Breast epithelium (tissue), 3 donors: ENCODE measurements at regions not wholly inside any gene's neighbourhood (a gene's known extent, or its start where the extent isn't known, plus 50 kb on each side); places are given as distances from the start of the nearest gene placed in this dataset.
"Not testable (repeated sequence)": the region's sequence is repeated elsewhere in the genome, so short reads cannot be mapped to it uniquely, and the experiment has no call there.

Source experiments
- CTCF ChIP-seq, 3 donors: fragments of 450-650 bp; IDR thresholded peaks; one replicate each; pipeline ENCODE4 v1.5.1; 2016 to 2017; ENCODE audit warnings: antibody characterized with exemption in 3 of 3, mild to moderate bottlenecking in 3 of 3, moderate library complexity in 3 of 3
- POLR2AphosphoS5 ChIP-seq, 3 donors: sonication (generic); formaldehyde crosslinking; IDR thresholded peaks; one replicate each; pipeline ENCODE4 v1.6.1; 2017; ENCODE audit warnings: antibody characterized with exemption in 3 of 3

DNA sequence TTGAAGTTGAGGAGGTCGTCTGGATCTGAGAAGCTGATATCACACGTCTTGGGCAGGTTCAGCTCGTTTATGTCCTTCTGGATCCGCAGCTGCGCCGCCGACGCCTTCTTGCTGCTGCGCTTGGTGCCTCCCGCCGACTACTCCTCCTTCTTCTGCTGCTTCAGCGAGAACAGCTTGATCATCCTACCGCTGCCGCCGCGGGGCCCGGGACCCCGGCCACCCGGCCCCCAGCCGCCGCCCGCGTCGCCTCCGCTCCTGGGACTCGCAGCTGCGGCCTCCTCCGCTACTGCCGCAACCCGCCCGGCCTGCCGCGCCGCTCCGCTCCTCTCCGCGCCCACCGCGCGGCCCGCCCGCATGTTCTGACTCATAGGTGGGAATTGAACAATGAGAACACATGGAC, 1710.6 kb downstream of the TP53TG3F start:
- TF ChIP-seq CTCF, POLR2AphosphoS5 (IDR thresholded peaks at IDR 0.05): not testable (repeated sequence)
